Fibroblast of pulmonary artery (primary cell): ENCODE measurements at regions not wholly inside any gene's neighbourhood (a gene's known extent, or its start where the extent isn't known, plus 50 kb on each side); places are given as distances from the start of the nearest gene placed in this dataset.
"Not testable (repeated sequence)": the region's sequence is repeated elsewhere in the genome, so short reads cannot be mapped to it uniquely, and the experiment has no call there.

Source experiments
- DNase-seq: peaks from one replicate; pipeline ENCODE4 v3.0.0-alpha.2; 2010; ENCODE audit warnings: low read depth
- H3K4me3 ChIP-seq: replicated peaks from 2 replicates; pipeline ENCODE4 v1.5.1; 2011; ENCODE audit warnings: low read depth, mild to moderate bottlenecking, control low read depth, low read length, moderate library complexity
- CTCF ChIP-seq: IDR thresholded peaks from 2 replicates; pipeline ENCODE4 v1.5.1; 2011; ENCODE audit warnings: mild to moderate bottlenecking, control low read depth, low read length, inconsistent platforms; ENCODE audit errors: missing control alignments

DNA sequence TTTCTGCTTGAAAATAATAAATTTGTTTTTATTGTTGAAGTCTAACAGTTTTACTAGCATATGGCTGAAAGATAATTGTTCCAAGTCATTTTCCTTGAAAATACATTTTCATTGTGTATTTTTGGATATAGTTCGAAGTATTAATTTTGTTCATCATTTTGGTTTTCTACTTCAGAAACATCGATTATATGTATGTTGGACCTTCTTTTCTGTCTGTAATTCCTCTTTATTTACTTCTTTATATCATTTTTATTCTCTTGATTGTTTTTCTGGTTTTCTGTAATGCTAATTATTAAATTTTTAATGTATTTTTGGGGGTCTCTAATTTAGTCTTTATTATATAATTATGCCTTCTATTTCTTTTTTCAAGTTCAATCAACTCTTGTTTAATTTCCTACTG lies 407.1 kb upstream of the FRG1 start:
- H3K4me3 ChIP-seq: no peak overlapping the region
- DNase-seq: peak; percentile 1
- TF ChIP-seq CTCF: no peak

GRCh38 chr4:189547559-189547958 lies 393.1 kb upstream of the FRG1 start:
- no peak for TF ChIP-seq CTCF
- no peak for DNase-seq
- no peak overlapping the region for H3K4me3 ChIP-seq

DNA sequence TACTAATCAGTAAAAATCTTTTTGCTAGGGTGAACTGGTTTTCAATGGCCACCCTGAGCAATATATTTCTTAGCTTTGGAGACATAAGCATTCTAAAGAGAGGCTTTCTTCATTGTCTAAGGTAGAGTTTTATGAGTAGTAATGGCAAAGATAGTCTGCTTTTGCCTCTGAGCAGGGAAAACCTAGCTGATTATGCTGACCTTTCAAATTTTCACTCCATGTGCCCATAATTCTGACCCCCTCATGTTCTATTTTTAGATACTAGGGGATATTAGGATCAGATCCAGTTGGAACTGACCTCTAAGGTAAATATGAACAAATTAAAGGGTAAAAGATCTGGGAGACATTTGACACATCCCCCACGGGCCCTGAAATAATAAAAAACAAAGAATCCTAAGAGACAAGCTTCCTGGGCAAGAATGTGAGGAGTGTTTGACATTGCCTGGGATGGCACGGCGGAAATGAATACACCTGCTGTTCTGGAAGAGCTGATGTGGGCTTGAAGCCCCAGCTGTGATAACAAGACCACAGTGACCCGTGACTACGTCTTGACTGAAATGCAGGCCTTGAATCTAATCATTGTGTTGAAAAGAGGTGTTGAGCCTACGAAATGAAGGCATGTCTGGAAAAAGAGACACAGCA lies 392.1 kb upstream of the FRG1 start:
- DNase-seq: no peak
- H3K4me3 ChIP-seq: no peak overlapping the region
- TF ChIP-seq CTCF: no peak

- not testable (repeated sequence) for H3K4me3 ChIP-seq, DNase-seq
Observed at GRCh38 chr4:189551931-189552670, 388.6 kb upstream of the FRG1 start.

GRCh38 chr4:189560605-189561004 lies 380.1 kb upstream of the FRG1 start:
- not testable (repeated sequence) for DNase-seq, H3K4me3 ChIP-seq

DNA sequence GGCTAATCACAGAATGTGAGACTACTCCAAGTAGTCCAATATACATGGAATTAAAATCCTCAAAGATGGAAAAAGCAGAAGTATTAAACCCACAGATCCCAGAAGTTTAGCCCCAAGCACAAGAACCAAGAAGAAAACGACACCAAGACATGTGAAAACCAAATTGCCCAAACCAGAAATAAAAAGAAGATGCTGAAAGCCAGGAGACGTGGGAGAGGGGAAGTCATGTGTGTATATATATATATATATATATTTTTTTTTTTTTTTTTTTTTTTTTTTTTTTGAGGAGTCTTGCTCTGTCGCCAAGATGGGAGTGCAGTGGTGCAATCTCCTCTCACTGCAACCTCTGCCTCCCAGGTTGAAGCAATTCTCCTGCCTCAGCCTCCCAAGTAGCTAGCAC lies 376.9 kb upstream of the FRG1 start:
- not testable (repeated sequence) for H3K4me3 ChIP-seq, DNase-seq

GRCh38 chr4:189566271-189566670 lies 374.4 kb upstream of the FRG1 start:
- DNase-seq, H3K4me3 ChIP-seq: not testable (repeated sequence)

DNA sequence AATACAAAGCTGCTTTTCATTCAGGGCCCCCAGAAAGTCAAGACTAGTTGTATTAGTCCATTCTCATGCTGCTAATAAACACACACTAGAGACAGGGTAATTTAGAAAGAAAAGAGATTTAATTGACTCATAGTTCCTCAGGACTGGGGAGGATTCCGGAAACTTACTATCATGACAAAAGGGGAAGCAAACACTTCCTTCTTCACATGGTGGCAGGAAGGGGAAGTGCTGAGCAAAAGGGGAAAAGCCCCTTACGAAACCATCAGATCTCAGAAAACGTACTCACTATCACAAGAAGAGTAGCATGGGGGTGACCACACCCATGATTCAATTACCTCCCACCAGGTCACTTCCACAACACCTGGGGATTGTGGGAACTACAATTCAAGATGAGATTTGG lies 373.8 kb upstream of the FRG1 start:
- not testable (repeated sequence) for H3K4me3 ChIP-seq, DNase-seq

- not testable (repeated sequence) for DNase-seq
Observed at GRCh38 chr4:189579645-189580044, 361.0 kb upstream of the FRG1 start.

GRCh38 chr4:189586908-189587632 lies 353.6 kb upstream of the FRG1 start:
- H3K4me3 ChIP-seq, DNase-seq: not testable (repeated sequence)

More at GRCh38 chr4:189579645-189580044, 361.0 kb upstream of the FRG1 start:
- H3K4me3 ChIP-seq: not testable (repeated sequence)

- DNase-seq: not testable (repeated sequence)
Observed at GRCh38 chr4:189589201-189589600, 351.5 kb upstream of the FRG1 start.

More at GRCh38 chr4:189589201-189589600, 351.5 kb upstream of the FRG1 start:
- H3K4me3 ChIP-seq: not testable (repeated sequence)
